HG02938 (cell line): ENCODE measurements at regions not wholly inside any gene's neighbourhood (a gene's known extent, or its start where the extent isn't known, plus 50 kb on each side); places are given as distances from the start of the nearest gene placed in this dataset.
"Not testable (repeated sequence)": the region's sequence is repeated elsewhere in the genome, so short reads cannot be mapped to it uniquely, and the experiment has no call there.

Source experiments
- ATAC-seq: cut with Tn5 transposase; IDR thresholded peaks from one replicate; pipeline ENCODE4 v1.9.1; 2021; ENCODE audit warnings: mild to moderate bottlenecking, moderate library complexity; ENCODE audit not compliant: unreplicated experiment

- ATAC-seq: no peak
Observed at GRCh38 chr21:14058566-14058965, 152.2 kb downstream of the LIPI start.

GRCh38 chr21:14057841-14058481 lies 152.8 kb downstream of the LIPI start:
- ATAC-seq: not testable (repeated sequence)

GRCh38 chr21:14057313-14057712 lies 153.4 kb downstream of the LIPI start:
- no peak for ATAC-seq

DNA sequence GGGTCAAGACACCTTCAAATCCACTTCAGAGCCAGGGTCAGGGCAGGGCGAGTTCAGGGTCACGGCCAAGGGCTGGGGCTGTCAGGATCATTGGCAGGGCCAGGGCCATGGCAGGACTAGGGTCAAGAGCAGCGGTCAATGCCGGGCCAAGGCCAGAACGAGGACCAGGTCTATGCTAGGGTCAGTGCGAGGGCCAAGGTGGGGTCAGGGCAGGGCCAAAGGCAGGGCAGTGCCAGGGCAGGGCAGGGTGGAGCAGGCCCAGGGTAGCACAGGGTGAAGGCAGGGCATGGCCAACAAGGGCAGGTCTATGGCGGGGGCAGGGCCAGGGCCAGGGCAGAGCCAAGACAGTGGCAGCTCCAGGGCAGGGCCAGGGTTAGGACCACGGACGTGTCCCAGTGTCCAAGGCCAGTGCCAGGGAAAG lies 154.0 kb downstream of the LIPI start:
- no peak for ATAC-seq

DNA sequence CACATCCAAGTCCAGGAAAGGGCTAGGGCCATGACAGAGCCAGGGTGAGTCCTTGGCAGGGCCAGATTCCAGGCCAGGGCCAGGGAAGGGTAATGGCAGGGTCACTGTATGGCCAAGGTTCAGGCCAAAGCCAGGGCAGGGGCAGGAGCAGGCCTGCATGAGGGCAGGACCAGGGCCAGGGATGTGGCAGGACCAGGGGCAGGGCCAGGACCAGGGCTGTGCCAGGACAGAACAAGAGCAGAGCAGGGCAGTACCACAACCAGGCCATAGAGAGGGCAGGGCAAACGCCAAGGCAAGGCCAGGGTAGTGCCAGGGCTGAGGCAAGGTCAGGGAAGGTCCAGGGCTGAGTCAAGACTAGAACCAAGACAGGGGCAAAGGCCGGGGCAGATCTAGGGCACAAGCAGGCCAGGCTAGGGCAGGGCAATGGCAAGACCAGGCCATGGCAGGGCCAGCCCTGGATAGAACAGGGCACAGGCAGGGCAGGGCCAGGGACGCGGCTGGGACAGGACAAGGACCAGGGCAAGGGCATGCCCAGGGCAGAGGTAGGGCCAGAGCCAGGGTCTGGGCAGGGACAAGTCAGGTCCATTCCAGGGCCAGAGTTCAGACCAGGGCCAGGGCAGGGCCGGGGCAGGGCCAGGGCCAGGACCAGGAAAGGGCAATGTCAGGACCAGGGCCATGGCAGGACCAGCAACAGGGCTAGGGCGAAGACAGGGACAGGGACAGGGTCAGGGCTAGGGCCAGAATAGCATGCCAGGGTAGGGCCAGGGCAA lies 154.8 kb downstream of the LIPI start:
- ATAC-seq: not testable (repeated sequence)

- no peak for ATAC-seq
Observed at GRCh38 chr21:14054682-14055081, 156.1 kb downstream of the LIPI start.

- ATAC-seq: no peak
Observed at GRCh38 chr21:14050121-14050520, 160.6 kb downstream of the LIPI start.

- ATAC-seq: no peak
Observed at GRCh38 chr21:14046401-14046800, 164.4 kb downstream of the LIPI start.

DNA sequence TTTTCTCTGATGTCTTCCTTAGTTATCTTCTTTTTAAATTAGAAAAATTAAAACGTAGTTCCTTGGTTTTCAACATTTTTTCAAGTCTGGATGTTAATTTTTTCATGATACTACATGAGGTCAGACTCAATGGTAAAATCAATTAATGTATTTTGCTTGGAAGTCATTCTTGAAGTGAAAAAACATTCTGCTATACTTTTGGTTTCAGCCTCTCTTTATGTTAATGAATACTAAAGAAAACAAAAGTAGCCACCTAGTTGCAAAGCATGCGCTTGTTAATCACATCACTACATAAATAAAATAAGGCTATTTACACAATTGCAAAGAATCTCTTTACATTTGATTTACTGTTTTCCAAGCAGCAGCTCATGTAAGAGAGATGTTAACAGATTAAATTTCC lies 170.4 kb downstream of the LIPI start:
- no peak for ATAC-seq

GRCh38 chr21:14028619-14029018 lies 182.1 kb downstream of the LIPI start:
- ATAC-seq: not testable (repeated sequence)

- ATAC-seq: peak; percentile 100
Observed at GRCh38 chr21:14027235-14027869, 183.4 kb downstream of the LIPI start.

DNA sequence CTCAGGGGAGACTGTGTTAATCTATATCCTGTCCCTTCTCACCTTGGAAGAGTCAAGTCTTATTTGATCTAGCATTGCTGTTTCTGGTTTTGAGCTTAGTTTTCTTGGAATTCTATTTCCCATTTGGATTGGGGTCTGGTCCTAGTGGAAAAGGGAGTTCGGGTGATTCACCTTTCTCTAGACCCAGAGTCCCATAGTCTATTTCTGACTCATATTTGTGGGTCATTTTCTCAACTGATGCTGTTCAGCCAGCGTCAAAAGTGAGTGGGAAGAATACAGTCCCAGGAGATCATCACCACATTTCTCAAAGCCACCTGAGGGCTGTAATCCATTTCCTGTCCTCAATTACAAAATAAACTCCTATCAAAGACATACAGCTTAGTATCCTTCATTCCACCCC lies 190.6 kb downstream of the LIPI start:
- not testable (repeated sequence) for ATAC-seq

GRCh38 chr21:14015841-14016240 lies 194.9 kb downstream of the LIPI start:
- not testable (repeated sequence) for ATAC-seq

GRCh38 chr21:14013623-14014498 lies 196.9 kb downstream of the LIPI start:
- ATAC-seq: not testable (repeated sequence)

DNA sequence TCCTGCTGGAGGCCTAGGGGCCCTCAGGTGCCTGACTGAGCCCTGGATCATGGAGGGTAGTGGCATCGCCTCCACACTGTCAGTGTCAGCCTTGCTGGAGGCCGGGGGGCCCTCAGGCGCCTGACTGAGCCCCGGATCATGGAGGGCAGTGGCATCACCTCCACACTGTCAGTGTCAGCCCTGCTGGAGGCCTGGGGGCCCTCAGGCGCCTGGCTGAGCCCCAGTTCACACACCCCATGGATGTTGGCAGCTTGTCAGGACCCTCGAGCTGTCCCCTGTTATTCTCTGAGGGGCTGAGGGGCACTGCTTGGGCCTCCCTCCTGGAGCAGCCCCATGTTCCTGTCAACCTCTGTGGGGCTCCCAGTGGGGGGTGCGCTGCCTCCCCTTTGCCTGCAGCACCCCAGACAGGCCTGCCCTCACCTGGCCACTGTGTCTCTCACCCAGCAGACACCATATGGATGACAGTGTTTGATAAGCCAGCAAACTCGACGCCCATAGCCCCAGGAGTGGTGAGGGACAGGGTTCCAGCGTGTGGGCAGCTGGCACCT lies 197.6 kb downstream of the LIPI start:
- ATAC-seq: no peak

DNA sequence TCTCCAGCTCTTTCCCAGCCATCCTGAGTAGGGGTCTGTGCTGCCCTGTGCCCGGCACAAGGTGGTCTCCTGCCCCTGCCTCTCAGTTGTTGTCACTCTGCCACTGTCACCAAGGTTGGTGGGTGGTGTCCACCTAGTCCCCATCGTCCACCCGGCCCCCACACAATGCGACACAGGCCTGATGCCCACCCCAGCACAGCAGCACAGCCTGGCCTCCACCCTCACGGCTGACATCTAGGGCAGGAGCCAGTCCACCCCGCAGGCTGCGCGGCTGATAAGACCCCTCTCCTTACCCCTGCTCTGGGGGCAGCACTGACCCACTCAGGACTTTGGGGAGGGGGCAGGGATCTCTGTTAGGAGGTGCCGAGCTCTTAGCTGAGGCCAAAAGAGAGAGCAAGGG lies 198.3 kb downstream of the LIPI start:
- no peak for ATAC-seq

GRCh38 chr21:14011751-14012150 lies 199.0 kb downstream of the LIPI start:
- not testable (repeated sequence) for ATAC-seq

DNA sequence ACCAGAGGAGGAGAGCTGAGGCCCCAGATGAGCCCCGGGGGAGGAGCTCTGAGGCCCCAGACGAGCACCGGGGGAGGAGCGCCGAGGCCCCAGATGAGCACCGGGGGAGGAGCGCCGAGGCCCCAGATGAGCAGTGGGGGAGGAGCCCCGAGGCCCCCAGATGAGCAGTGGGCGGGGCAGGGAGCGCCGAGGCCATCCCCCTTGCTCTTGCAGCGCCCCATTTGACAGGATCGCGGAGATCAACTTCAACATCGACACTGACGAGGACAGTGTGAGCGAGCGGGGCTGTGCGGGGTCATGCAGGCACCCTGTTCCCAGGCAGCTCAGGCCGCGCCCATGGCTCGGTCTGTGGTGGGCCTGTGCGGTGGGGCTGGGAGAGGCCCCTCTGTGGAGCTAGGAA lies 199.6 kb downstream of the LIPI start:
- ATAC-seq: not testable (repeated sequence)

DNA sequence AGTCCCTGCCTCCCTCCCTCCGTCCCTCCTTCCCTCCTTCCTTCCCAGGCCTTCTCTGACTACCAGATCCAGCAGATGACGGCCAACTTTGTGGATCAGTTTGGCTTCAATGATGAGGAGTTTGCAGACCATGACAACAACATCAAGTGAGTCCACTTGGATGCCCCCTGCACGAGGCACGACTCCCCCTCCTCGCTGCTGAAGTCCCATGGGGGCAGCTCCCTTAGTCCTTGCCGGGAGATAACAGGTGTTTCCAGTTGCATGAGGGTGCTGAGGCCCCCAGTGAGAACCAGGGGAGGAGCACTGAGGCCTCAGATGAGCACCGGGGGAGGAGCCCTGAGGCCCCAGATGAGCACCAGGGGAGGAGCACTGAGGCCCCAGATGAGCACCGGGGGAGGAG lies 200.0 kb downstream of the LIPI start:
- no peak for ATAC-seq

GRCh38 chr21:14009990-14010389 lies 200.8 kb downstream of the LIPI start:
- ATAC-seq: not testable (repeated sequence)
